ENCODE measurements at regions not wholly inside any gene's neighbourhood (a gene's known extent, or its start where the extent isn't known, plus 50 kb on each side); places are given as distances from the start of the nearest gene placed in this dataset.
"Not testable (repeated sequence)": the region's sequence is repeated elsewhere in the genome, so short reads cannot be mapped to it uniquely, and the experiment has no call there.

DNA sequence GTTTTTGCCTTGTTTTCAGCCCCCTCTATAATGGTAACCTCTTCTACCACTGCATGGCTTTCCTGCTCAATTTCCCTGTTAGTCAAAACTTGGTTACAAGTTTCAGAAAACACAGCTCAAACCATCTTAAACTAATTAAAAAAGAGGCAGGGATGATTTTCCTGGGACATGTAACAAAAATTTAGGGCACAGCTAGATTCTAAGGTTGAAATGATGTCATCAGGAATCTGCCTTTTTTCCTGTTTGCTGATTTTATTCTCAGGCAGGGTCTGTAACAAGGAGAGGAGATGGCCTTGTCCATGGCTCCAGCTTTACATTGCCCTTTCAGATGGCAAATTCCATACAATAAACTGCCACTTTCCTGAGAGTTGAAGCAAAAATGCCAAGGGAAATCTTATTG lies 157.9 kb upstream of the CREB1 start:
- DNase-seq: no peak

DNA sequence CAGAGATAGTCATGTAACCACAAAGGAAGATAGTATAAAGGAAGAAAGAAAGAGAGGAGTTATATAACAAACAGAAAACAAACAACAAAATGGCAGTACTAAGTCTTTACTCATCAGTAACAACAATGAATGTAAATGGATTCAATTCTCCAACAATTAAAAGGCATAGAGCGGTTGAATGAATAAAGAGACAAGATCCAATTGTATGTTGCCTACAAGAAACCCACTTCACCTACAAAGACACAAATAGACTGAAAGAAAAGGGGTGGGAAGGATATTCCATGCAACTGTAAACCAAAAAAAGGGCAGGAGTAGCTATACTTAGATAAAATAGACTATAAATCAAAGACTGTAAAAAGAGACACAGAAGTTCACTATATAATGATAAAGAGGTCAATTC lies 157.3 kb upstream of the CREB1 start:
- DNase-seq: no peak

DNA sequence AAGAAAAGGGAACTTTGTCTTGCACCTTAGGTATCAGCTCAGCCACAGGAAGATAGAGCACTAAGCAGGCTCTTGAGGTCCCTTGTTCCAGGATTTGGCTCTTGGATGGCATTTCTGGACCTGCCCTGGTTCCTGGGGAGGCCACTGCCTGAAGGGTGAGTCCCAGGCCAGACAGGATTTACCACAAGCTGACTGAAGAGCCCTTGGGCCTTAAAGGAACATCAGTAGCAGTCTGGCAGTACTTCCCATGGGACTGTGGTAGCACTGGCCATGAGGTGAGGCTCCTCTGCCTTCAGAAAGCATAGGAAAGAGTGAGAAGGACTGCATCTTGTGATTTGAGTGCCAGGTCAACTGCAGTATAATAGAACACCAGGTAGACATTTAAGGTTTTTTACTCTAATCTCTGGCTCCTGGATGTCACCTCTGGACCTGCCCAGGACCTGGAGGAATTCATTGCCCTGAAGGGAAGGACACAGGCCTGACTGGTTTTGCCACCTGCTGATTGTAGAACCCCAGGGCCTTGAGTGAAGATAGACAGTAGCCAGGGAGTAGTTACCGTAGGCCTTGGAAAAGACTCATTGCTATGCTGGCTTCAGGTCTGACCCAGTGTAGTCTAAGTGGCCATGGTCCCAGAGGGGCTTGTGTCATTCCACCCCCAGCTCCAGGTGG lies 154.4 kb upstream of the CREB1 start:
- no peak for DNase-seq

DNA sequence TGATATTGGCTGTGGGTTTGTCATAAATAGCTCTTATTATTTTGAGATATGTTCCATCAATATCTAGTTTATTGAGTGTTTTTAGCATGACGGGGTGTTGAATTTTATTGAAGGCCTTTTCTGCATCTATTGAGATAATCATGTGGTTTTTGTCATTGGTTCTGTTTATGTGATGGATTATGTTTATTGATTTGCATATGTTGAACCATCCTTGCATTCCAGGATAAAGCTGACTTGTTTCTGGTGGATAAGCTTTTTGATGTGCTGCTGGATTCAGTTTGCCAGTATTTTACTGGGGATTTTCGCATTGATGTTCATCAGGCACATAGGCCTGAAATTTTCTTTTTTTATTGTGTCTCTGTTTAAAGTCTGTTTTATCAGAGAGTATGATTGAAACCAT lies 151.1 kb upstream of the CREB1 start:
- DNase-seq: not testable (repeated sequence)

DNA sequence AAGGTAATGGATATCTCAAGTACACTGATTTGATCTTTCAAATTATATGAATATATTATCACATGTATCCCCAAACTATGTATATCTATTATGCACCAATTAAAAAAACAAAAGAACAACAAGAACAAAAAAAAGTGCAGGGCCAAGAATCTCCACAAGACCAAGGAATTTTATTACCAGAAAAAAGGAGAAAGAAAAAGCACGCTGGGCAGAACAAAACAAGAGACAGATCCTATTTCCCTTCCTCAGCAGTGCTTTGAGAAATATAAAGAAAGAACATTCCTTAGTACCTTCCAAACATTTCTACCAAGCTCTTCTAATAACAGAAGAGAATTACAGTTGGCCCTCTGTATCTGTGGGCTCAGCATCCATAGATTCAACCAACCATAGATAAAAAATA lies 144.7 kb upstream of the CREB1 start:
- DNase-seq: no peak

DNA sequence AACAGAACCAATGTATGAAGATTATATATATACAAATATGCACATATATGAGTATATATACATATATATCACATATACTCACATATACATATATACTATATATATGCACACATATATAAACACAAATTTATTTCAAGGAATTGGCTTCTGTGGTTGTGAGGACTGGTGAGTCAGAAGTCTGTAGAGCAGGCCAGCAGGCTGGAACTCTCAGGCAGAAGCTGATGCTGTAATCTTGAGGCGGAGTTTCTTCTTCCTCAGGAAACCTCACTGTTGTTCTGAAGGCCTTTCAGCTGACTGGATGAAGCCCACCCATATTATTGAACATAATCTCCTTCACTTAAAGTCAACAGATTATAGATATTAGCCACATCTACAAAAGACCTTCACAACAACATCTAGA lies 143.9 kb upstream of the CREB1 start:
- DNase-seq: peak; percentile 60

DNA sequence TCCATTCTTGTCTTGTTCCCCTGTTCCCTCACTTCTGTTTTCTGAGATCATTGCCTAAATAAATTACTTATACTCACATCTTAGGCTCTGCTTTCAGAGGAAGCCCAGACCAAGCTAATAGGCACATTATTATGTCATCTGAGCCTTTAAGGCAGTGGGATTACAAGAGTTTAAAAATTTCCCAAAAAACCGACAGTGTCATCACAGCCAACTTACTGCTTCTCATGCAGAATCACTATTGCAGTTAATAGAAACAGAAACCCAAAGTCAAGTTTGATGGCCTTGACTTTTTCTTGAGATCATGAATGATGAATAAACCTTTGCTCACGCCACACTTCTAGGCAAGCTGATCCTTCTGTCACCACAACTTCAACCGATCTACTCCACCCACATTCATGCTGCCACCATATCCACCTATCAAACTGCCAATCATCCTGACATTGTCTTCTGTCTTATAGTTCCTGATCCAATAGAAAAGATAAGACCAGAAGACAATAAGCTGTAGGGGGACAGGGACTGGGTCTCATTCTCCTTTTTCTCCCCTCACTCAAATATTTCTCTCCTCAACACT lies 142.7 kb upstream of the CREB1 start:
- no peak for DNase-seq

DNA sequence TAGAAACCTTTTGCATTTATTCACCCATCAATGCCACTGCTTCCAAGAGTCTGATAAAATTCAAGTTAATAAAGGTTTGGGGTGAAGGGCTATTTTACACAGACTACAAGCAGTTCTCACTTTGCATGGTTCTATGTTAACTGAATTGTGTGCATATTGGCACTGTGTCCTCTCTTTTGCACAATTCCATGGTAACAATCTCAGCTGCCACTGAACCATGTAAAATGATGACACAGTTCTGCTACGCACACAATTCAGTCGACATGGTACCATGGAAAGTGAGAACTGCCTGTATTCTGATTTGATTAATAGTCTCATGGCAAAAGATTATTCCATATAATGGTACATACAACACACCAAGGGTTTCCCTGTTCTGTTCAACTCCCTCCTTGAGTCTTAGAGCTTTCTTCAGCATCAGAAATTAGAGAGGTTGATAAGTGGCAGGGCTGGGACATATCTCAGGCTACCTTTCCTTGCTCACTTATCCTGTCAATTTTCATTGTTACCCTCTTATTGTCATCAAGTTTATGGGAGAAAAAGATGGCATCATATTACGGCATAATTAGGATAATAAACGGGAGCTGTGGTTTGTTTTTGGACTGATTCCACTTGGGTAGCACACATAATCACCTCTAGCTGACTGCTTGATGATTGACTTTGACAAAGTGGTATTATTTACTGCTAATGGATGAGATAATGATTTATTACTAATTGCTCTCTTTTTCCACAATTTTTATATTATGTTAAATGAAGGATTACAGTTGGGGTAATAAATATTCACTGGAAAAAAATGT lies 139.3 kb upstream of the CREB1 start:
- DNase-seq: no peak

DNA sequence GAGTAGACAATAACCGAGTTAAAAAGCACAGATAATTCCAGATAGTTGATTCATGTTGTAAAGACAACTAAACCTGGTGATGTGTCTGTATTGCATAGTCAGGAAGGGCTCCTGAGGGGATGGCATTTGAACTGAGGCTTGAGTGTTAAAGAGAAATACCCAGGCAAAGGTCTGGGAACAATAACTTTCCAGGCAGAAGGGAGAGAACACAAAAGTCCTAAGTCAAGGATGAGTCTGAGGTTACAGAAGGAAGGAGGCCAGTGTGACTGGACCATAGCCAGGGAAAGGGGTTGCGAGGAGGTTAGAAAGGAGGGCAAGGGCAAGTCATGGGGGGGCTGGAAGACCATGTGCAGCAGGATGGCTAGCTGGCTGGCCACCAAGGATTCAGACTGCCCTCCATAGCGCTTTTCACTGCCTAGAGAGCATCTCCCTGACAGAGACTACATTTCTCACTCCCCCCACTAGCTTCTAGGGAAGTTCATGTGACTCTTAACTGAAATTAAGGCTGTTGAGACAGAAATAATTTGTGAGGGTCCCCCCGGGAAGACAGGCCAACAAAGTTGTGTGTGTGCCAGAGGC lies 135.5 kb upstream of the CREB1 start:
- DNase-seq: no peak

DNA sequence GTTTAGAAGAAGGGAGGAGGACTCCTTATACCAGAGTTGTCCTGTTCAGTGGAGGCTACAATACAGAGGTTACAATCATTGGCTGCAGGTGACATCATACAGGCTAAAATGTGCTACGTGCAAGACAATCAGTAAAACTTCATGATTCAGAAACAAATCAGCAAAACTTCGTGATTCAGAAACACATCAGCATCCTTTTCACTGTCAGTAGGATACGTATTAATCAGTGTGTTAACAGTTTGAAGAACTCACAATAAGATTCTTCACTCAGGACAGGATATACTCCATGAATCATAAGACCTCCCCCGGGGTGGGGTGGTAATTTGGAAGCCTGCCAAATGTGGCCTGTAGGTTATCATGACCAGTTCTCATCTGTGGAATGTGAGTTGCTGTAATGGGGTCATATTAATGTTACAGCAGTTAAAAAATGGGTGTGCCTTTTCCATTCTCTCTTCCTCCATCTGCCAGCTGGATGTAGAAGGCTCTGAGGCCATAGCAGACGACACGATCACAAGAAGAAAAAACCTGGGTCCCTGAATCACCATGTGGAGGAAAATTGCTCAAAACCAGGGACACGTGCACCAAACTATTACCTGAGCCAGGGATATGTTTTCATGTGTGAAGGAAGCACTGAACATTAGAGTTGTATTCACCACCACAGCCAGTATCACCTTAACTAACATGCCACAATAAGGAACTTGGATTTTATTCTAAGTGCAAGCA lies 134.8 kb upstream of the CREB1 start:
- peak; percentile 85 for DNase-seq

DNA sequence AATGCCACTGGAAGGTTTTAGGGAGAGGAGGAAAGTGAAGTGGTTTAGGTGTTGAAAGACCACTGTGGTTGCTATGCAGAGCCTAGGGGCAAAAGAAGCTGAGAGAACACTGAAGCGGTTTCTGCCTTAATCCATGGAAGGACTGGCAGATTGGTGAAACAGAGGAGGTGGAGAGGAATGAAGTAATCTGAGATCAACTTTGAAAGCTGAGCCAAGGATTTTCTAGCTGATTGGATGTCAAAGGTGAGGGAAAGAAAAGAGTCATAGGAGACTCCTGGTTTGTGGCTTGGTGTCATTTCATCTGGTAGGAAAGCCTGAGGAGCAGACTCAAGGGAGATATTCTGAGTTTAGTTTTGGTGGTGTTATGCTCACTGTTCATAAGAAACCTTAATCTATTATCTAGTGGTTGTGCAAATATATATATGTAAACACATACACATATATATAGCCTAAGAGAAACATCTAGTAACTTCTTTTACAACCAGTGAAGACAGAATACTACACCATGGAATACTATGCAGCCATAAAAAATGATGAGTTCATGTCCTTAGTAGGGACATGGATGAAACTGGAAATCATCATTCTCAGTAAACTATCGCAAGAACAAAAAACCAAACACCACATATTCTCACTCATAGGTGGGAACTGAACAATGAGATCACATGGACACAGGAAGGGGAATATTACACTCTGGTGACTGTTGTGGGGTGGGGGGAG lies 134.1 kb upstream of the CREB1 start:
- no peak for DNase-seq

DNA sequence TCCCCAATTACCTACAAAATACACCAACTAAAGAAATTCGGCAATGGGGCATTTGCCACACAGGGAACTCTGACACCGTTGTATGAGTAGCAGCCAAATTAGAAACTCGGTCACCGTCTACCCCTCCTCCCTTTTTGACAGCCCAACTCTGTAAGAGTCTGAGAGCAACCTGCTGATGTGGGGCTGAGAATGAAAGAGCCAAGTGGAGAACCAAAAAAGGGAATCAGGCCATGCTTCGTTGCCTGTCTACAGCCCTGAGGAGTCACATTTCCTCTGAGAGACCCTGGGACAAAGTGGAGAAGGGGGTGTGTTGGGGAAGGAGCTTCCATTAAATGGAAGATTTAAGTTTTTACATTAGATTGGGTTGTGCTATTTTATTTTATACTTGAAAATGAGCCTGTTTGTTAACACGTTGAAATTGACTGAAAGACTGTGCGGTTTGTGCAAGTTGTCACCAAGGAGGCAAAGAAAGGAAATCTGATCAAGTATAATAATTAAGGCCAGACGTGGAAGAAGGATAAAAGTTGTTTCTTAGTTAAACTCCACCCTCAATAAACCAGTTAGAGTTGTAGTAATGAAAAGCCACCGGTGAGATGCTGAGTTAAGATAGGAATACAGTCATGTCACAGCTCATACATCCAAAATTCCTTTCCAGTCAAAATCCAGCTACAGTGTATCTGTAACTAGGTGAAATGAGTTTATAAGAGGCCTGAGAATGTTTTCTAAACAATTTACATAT lies 131.7 kb upstream of the CREB1 start:
- DNase-seq: no peak

DNA sequence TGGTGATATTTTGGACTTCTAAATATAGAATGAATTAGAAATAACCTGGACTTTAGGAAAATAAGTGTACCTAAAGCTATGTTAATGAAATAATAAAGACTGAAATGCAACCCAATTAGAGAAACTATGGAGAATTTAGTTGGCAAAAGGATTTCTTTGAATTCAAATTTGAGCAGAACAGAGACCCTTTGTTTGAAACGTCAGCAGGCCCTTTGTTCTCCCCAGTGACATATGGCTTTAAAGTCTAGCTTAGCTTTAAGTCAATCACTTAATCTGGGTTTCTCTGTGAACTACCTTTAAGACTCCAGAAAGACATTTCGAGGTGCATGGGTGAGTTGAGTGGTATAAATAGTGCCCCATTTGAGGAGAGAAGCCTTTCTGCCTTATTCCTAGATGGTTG lies 130.5 kb upstream of the CREB1 start:
- no peak for DNase-seq

DNA sequence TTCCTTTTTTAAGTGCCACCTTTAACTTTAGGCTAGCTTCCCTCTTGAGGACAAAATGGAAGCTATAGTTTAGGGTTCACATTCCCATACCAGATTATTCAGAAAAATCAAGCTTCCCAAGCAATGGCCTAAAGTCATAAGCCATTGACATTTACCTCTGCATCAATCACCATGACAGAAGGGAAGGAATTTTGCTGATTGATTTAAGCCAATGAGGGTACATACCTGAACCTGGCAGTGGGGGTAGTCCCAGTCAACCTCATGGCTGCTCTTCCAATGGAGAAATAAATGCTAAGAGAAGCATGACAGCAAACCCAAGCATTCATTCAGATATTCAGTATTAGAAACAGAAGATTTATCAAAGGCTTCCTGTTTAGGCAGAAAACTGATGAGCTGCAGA lies 128.4 kb upstream of the CREB1 start:
- DNase-seq: no peak

DNA sequence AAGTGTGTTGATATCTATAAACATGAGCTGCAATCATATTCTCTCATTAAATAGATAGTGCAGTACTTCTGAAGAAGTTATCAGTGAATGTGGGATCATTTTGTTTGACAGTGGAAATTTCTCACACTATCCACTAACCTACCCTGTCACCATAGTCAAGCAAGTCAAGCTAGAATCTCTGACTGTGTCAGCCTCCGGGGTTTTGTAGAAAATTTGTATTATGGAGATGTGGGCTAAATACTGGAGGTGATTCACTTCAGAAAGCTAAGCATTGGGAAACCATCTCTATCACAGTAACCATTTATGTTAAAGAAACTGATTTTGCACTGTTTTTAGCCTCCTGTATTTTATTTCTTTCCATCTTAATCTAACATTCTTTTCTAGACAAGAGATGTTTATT lies 126.6 kb upstream of the CREB1 start:
- DNase-seq: no peak

DNA sequence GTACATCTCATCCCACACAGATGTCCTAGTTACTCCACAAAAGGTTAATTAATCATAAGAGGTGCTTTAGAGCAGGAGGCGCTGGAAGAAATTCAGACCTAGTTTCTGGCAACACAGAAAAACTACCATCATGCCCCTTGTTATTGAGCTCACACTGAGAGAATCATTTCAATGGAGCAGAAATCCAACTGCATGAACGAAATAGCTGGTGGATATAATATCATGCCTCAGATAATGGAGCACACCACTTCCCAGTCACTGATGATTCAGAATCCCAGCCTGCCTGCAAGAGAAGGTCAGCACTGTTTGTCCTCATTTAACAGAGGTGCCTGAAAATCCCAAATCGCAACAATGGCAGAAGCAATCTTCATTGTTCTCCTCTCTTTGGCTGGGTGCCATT lies 125.8 kb upstream of the CREB1 start:
- DNase-seq: no peak

DNA sequence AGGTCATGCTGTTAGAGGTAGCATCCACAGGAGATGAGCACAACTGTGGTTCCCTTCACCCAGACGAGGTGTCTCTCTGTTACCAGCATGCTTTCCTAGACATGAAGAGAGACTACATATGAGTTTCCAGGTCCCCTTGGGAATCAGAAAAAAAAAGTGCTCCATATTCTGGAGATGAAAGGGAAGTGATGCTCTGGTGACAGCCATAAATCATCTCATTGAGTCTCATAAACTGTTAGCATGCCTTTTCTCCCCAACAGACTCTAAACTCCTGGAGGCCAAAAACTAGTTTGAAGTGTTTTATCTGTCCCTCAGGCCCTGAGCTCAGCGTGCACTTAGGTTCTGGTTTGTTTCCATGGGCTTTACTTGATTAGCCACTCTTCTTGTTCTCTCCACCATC lies 124.6 kb upstream of the CREB1 start:
- DNase-seq: no peak

DNA sequence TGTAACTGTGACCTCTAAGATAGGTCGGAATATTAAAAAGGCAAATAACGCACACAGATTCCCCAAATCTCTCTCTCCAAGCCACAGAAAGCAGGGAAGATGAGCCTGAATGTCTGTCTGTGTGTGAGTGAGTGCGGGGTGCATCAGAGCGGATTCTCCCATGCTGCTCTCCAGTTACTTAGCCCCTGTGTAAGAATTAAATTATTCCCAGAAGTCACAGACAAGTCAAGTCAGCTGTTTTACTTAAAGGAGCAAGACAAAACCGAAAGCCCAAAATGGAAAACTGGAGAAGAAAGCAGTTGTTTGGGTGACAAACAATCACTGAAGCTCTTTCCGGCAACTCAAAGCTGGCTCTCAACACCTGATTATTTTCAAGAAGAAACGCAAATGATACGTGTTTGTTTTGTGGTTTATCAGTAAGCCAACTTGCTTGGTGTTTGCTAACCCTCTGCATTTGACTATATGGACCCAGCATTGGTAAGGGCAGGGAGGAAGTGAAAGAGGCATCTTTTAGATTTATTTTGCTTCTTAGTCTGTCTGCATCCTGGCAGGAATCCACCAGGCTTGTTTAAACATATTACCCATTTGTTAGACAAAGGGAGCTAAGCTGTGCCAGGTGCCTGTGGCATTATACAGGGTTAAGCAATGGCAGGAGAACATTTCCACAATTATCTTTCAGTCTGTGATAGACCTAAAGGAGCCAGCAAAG lies 121.5 kb upstream of the CREB1 start:
- no peak for DNase-seq

DNA sequence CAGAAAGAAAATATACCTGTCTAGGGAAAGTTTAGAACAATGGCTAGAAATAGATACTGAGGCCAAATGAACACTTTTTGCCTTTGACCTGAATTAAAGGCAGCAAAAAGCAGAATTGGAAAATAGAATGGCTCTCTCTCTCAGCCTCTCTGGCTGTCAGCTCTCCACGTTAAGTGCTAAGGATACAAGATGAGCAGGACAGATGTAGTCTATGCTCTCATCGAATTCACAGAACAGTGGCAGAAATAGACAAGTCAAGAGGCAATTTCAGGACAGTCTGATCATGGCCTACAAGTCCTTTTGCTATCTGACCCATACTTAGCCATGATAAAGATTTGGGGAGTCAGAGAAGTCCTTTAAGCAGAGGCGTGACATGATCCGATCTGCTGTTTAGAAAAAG lies 120.2 kb upstream of the CREB1 start:
- no peak for DNase-seq

DNA sequence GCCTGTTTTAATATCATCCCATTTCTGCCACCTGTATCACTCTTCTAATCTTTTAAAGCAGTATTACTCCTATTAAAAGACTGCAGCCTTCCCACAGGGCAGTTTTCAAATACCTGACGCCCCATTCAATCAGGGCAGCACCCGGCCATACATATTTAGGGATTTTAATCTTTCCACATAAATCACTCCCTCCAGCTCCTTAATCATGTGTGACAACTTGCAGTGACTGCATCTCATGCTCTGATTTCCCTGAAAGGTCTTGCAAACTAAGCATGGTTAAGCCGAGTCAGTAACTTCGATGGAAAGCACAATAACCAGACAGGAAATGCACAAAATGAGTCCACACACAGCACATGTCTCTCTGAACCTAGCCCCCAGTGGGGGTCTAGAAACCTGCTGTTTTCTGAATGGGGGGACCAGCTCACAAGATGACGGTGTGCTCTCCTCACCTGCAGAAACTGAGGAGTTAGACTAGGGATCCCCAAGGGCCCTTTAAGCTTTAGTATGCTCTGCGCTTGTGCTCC lies 116.9 kb upstream of the CREB1 start:
- no peak for DNase-seq

DNA sequence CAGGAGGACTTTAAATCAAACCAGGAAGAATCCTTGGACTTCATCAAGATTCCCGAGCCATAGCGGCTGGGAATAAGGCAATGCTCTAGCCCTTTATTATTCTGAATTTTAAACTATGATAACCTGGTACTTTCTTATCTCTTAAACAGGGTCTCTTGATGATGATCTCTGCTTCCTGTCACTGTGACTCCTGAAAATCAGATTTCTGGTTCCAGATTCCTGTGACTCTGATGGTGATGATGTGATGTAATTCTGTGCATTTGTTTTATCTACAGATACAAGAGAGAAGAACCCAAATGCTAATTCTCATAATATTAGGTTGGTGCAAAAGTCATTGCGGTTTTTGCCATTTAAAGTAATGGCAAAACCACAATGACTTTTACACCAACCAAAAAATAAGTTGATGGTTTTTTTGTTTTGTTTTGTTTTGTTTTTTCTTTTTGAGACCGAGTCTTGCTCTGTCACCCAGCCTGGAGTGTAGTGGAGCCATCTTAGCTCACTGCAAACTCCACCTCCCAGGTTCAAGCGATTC lies 116.3 kb upstream of the CREB1 start:
- no peak for DNase-seq
